Vagina (tissue), 2 donors: ENCODE measurements at regions not wholly inside any gene's neighbourhood (a gene's known extent, or its start where the extent isn't known, plus 50 kb on each side); places are given as distances from the start of the nearest gene placed in this dataset.

Source experiments
- DNase-seq, 2 donors: peaks; one replicate each; pipeline ENCODE4 v3.0.0-alpha.2; 2017; ENCODE audit errors: extremely low spot score in 2 of 2
- H3K27ac ChIP-seq: fragments of 200-600 bp; sonication (generic); one replicate; pipeline ENCODE4 v1.5.1; 2019
- H3K27me3 ChIP-seq: fragments of 200-600 bp; sonication (generic); one replicate; pipeline ENCODE4 v1.5.1; 2019
- H3K36me3 ChIP-seq, 2 donors: fragments of 200-600 bp; sonication (generic); one replicate each; pipeline ENCODE4 v1.5.1; 2017 to 2019
- H3K4me1 ChIP-seq: fragments of 200-600 bp; sonication (generic); one replicate; pipeline ENCODE4 v1.5.1; 2019
- H3K4me3 ChIP-seq, 2 donors: fragments of 200-600 bp; sonication (generic); 1 replicate in 1 of 2; 2 replicates in 1 of 2; pipeline ENCODE4 v1.5.1; 2016 to 2019
- H3K9me3 ChIP-seq: fragments of 200-600 bp; sonication (generic); one replicate; pipeline ENCODE4 v1.5.1; 2019
- POLR2A ChIP-seq, 2 donors: fragments of 450-650 bp; IDR thresholded peaks; one replicate each; pipeline ENCODE4 v1.6.1; 2017; ENCODE audit warnings: antibody characterized with exemption in 2 of 2, mild to moderate bottlenecking in 2 of 2, moderate library complexity in 2 of 2
- POLR2AphosphoS5 ChIP-seq, 2 donors: sonication (generic); formaldehyde crosslinking; IDR thresholded peaks; one replicate each; pipeline ENCODE4 v1.9.0; 2017; ENCODE audit warnings: antibody characterized with exemption in 2 of 2, mild to moderate bottlenecking in 2 of 2, low read depth in 1 of 2; ENCODE audit not compliant: insufficient read depth in 1 of 2
- intact Hi-C: fragments of 100-400 bp; cut with DNase I; formaldehyde crosslinking; loops from one replicate; pipeline ENCODE4 v1.15.1; 2023
- TF ChIP-seq, protein P1 (sequence below), 3 experiments: fragments of 450-650 bp in 2 of 3; fragments of 200-600 bp in 1 of 3; sonication (generic) in 1 of 3; IDR thresholded peaks; one replicate each; pipeline ENCODE4 v1.5.1; 2017 to 2019; ENCODE audit warnings: antibody characterized with exemption in 3 of 3, mild to moderate bottlenecking in 2 of 3, moderate library complexity in 2 of 3

DNA sequence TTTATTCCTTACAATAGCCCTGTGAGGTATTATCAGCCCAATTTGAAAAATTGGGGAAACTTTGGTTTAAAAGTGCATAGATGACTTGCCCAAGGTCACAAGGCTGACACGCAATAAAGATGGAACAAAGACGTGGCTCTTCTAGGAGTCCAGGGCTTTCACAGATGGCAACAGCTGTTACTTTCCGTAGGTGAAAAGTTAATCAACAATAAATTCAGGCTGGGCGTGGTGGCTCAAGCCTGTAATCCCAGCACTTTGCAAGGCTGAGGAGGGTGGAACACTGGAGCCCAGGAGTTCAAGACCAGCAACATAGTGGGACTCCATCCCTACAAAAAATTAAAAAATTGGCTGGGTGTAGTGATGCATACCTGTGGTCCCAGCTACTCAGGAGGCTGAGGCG is 87.8 kb upstream of the ATF3 start:
- Histone ChIP-seq H3K9me3 (no peaks in the 10 kb centered on the region), H3K27ac (no peak overlapping the region), H3K36me3 (no peaks in the 10 kb centered on the region), H3K4me3 (no peak overlapping the region), H3K4me1 (no peaks in the 10 kb centered on the region), H3K27me3 (no peaks in the 10 kb centered on the region)
- TF ChIP-seq, protein P1, sequence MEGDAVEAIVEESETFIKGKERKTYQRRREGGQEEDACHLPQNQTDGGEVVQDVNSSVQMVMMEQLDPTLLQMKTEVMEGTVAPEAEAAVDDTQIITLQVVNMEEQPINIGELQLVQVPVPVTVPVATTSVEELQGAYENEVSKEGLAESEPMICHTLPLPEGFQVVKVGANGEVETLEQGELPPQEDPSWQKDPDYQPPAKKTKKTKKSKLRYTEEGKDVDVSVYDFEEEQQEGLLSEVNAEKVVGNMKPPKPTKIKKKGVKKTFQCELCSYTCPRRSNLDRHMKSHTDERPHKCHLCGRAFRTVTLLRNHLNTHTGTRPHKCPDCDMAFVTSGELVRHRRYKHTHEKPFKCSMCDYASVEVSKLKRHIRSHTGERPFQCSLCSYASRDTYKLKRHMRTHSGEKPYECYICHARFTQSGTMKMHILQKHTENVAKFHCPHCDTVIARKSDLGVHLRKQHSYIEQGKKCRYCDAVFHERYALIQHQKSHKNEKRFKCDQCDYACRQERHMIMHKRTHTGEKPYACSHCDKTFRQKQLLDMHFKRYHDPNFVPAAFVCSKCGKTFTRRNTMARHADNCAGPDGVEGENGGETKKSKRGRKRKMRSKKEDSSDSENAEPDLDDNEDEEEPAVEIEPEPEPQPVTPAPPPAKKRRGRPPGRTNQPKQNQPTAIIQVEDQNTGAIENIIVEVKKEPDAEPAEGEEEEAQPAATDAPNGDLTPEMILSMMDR (IDR thresholded peaks at IDR 0.05), result no peak
- TF ChIP-seq POLR2A (IDR thresholded peaks at IDR 0.05) (no peak), POLR2AphosphoS5 (IDR thresholded peaks at IDR 0.05; ENCODE audit: insufficient read depth in 1 of 2, low read depth in 1 of 2) (no peak)
- intact Hi-C loops, result no loop called here
- no peak for DNase-seq

DNA sequence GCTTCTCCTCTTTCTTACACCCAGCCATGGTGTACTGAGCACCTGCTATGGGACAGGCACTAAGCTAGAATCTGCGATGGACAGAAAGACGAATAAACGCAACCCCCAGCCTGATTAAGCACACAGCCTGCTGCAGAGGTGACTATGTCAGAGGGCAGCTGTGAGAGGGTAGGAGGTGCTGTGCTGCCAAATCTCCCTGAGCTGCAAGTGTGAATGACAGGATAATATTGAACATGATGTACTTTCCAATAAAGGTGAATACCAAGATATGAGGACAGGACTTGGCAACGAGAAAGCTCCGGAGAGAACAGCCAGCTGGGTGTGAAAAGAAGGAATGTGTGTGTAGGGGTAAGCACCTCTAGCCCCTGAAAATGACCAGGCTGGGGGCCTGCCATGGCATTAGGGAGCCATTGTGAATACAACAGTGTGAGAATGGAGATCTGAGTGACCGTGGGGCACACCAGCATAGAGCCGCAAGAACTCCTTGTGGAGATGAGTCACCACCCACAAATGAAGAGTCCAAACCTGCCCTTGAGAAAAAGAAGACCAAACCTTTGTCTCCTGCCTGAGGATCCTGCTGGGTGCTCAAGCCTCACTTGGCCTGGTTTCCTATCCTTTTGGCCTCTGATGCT is 83.0 kb upstream of the ATF3 start:
- H3K4me1 ChIP-seq, result no peaks in the 10 kb centered on the region
- no peak for TF ChIP-seq POLR2A (IDR thresholded peaks at IDR 0.05)
- TF ChIP-seq POLR2AphosphoS5 (IDR thresholded peaks at IDR 0.05; ENCODE audit: insufficient read depth in 1 of 2, low read depth in 1 of 2), result no peak
- TF ChIP-seq, protein P1 (IDR thresholded peaks at IDR 0.05), result no peak
- H3K27me3 ChIP-seq, result no peaks in the 10 kb centered on the region
- no peak overlapping the region for H3K4me3 ChIP-seq
- DNase-seq, result no peak
- no peaks in the 10 kb centered on the region for H3K9me3 ChIP-seq
- H3K36me3 ChIP-seq, result no peaks in the 10 kb centered on the region
- H3K27ac ChIP-seq, result no peak overlapping the region
- intact Hi-C loops, result no loop called here

DNA sequence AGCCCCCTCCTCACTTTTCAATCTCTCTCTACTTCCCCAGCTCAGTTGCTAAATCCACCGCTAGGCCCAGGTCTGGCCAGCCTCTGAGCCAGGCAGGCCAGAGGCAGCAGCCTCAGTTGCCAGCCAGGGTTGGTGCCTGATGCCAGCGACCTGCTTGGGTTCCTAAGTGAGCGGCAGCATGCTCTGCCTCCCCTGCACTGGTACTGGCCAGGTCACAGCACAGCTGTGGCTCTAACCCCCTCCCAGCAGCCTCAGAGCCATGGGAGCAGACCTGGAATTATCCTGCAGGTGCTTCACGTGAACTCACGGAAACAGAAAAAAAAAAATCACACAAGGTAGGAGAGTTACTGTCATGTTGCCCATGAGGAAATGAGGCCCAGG is 82.5 kb upstream of the ATF3 start:
- intact Hi-C loops, result no loop called here
- no peak overlapping the region for H3K4me3 ChIP-seq
- DNase-seq, result no peak
- no peaks in the 10 kb centered on the region for H3K9me3 ChIP-seq
- no peak overlapping the region for H3K27ac ChIP-seq
- no peaks in the 10 kb centered on the region for H3K36me3 ChIP-seq
- no peaks in the 10 kb centered on the region for H3K4me1 ChIP-seq
- TF ChIP-seq POLR2A (IDR thresholded peaks at IDR 0.05) (no peak), POLR2AphosphoS5 (IDR thresholded peaks at IDR 0.05; ENCODE audit: insufficient read depth in 1 of 2, low read depth in 1 of 2) (no peak)
- TF ChIP-seq, protein P1 (IDR thresholded peaks at IDR 0.05), result no peak
- no peaks in the 10 kb centered on the region for H3K27me3 ChIP-seq

DNA sequence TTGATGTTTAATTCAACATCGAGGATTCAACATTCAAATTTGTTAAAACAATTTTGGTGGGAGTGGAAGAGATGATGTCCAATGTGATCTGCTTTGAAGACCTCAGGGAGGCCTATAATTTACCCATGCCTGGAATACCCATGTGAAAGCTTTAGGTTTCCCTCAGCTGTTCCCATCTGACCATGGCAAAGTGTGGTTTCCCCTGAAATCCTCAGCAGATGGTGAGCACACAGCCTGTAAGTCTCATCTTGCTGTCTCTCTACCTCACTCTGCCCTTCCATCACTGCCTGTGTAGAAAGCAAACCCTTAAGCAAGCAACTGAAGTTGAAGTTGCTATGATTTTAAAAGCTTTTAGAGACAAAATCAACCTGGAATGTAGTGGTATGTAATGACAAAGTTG is 80.1 kb upstream of the ATF3 start:
- intact Hi-C loops, result no loop called here
- no peaks in the 10 kb centered on the region for H3K36me3 ChIP-seq
- no peak overlapping the region for H3K4me3 ChIP-seq
- H3K9me3 ChIP-seq, result no peaks in the 10 kb centered on the region
- no peak for DNase-seq
- H3K4me1 ChIP-seq, result no peaks in the 10 kb centered on the region
- no peaks in the 10 kb centered on the region for H3K27me3 ChIP-seq
- TF ChIP-seq POLR2AphosphoS5 (IDR thresholded peaks at IDR 0.05; ENCODE audit: insufficient read depth in 1 of 2, low read depth in 1 of 2) (no peak), POLR2A (IDR thresholded peaks at IDR 0.05) (no peak)
- TF ChIP-seq, protein P1 (IDR thresholded peaks at IDR 0.05), result no peak
- H3K27ac ChIP-seq, result no peak overlapping the region

DNA sequence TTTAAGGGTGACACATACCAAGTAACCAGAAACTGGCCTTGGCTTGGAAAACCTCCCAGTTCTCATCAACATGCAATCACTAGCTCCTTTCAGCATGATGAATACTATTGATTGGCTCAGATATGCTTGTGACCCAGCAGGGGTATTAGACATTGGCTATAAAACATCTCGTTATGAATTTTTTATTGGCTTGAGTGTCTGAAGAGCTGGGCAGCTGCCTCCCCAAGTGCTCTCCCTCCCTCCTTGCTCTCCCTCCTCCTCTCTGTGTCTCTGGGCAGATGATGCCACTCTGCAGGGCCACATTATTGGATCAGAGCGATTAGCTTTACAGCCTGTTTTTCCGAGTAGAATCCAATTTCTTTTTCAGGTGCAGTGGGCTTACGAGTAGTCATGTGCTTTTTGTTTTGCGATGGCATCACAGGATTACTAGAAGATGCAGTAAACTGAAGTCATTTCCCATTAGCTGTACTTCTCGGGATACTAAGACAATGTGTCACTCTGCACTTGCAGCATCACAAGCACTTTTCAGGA is 79.3 kb upstream of the ATF3 start:
- Histone ChIP-seq H3K27me3 (no peaks in the 10 kb centered on the region), H3K9me3 (no peaks in the 10 kb centered on the region), H3K4me3 (no peak overlapping the region), H3K4me1 (no peaks in the 10 kb centered on the region), H3K36me3 (no peaks in the 10 kb centered on the region), H3K27ac (no peak overlapping the region)
- TF ChIP-seq, protein P1 (IDR thresholded peaks at IDR 0.05), result no peak
- no peak for TF ChIP-seq POLR2A (IDR thresholded peaks at IDR 0.05)
- no peak for TF ChIP-seq POLR2AphosphoS5 (IDR thresholded peaks at IDR 0.05; ENCODE audit: insufficient read depth in 1 of 2, low read depth in 1 of 2)
- intact Hi-C loops, result no loop called here
- DNase-seq, result no peak
